K562 (cell line): ENCODE measurements at regions not wholly inside any gene's neighbourhood (a gene's known extent, or its start where the extent isn't known, plus 50 kb on each side); places are given as distances from the start of the nearest gene placed in this dataset.

ENCODE experiments used
- LEF1 ChIP-seq: fragments of 450-650 bp; IDR thresholded peaks from 2 replicates; pipeline ENCODE4 v1.6.1; 2016; ENCODE audit warnings: mild to moderate bottlenecking
- NCOA1 ChIP-seq: fragments of 450-650 bp; IDR thresholded peaks from 2 replicates; pipeline ENCODE4 v1.6.1; 2016; ENCODE audit warnings: low read depth
- NFATC3 ChIP-seq: fragments of 450-650 bp; IDR thresholded peaks from 2 replicates; pipeline ENCODE4 v1.6.1; 2017; ENCODE audit warnings: mild to moderate bottlenecking
- TF ChIP-seq, protein P1 (sequence below): sonication (generic); formaldehyde crosslinking; IDR thresholded peaks from 2 replicates; pipeline ENCODE4 v1.8.1; 2023; ENCODE audit warnings: mild to moderate bottlenecking, missing genetic modification reagents
- TF ChIP-seq, protein P2 (sequence below): fragments of 450-650 bp; IDR thresholded peaks from 2 replicates; pipeline ENCODE4 v1.6.1; 2017; ENCODE audit warnings: antibody characterized with exemption, mild to moderate bottlenecking
- TF ChIP-seq, protein P3 (sequence below), 3 experiments: IDR thresholded peaks in 2 of 3; conservative IDR thresholded peaks in 1 of 3; 2 replicates each; pipeline ENCODE4 v1.5.1; 2011 to 2012; ENCODE audit warnings: low read length in 3 of 3, mild to moderate bottlenecking in 3 of 3, control low read depth in 2 of 3, improper control_type of control experiment in 1 of 3, inconsistent platforms in 1 of 3, low read depth in 1 of 3, mixed read lengths in 1 of 3, moderate library complexity in 1 of 3; ENCODE audit not compliant: insufficient read depth in 2 of 3

DNA sequence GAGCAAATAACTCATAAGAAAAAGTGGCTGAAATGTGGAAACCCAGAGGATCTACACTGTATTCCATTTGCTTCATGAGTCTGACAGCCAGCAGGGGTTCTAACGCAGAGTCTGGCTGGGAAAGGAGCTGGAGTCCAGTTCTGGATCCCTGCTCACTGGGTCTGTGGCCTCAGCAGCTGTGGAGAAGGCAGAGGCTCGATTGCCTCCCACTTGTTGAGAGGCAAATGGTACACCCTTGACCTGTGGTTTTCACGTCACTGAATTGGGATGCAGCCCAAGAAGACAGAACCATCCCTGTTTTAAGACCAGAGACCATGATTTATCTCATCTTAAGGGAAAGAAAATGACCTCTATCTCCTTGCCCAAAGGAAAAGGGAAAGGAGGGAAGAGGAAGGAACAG, 147.0 kb upstream of the NOCT start:
- TF ChIP-seq, protein P1, sequence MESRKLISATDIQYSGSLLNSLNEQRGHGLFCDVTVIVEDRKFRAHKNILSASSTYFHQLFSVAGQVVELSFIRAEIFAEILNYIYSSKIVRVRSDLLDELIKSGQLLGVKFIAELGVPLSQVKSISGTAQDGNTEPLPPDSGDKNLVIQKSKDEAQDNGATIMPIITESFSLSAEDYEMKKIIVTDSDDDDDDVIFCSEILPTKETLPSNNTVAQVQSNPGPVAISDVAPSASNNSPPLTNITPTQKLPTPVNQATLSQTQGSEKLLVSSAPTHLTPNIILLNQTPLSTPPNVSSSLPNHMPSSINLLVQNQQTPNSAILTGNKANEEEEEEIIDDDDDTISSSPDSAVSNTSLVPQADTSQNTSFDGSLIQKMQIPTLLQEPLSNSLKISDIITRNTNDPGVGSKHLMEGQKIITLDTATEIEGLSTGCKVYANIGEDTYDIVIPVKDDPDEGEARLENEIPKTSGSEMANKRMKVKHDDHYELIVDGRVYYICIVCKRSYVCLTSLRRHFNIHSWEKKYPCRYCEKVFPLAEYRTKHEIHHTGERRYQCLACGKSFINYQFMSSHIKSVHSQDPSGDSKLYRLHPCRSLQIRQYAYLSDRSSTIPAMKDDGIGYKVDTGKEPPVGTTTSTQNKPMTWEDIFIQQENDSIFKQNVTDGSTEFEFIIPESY: no peak
- TF ChIP-seq, protein P2, sequence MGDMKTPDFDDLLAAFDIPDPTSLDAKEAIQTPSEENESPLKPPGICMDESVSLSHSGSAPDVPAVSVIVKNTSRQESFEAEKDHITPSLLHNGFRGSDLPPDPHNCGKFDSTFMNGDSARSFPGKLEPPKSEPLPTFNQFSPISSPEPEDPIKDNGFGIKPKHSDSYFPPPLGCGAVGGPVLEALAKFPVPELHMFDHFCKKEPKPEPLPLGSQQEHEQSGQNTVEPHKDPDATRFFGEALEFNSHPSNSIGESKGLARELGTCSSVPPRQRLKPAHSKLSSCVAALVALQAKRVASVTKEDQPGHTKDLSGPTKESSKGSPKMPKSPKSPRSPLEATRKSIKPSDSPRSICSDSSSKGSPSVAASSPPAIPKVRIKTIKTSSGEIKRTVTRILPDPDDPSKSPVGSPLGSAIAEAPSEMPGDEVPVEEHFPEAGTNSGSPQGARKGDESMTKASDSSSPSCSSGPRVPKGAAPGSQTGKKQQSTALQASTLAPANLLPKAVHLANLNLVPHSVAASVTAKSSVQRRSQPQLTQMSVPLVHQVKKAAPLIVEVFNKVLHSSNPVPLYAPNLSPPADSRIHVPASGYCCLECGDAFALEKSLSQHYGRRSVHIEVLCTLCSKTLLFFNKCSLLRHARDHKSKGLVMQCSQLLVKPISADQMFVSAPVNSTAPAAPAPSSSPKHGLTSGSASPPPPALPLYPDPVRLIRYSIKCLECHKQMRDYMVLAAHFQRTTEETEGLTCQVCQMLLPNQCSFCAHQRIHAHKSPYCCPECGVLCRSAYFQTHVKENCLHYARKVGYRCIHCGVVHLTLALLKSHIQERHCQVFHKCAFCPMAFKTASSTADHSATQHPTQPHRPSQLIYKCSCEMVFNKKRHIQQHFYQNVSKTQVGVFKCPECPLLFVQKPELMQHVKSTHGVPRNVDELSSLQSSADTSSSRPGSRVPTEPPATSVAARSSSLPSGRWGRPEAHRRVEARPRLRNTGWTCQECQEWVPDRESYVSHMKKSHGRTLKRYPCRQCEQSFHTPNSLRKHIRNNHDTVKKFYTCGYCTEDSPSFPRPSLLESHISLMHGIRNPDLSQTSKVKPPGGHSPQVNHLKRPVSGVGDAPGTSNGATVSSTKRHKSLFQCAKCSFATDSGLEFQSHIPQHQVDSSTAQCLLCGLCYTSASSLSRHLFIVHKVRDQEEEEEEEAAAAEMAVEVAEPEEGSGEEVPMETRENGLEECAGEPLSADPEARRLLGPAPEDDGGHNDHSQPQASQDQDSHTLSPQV: no peak
- TF ChIP-seq NFATC3 (no peak), LEF1 (no peak), NCOA1 (no peak)
- TF ChIP-seq, protein P3, sequence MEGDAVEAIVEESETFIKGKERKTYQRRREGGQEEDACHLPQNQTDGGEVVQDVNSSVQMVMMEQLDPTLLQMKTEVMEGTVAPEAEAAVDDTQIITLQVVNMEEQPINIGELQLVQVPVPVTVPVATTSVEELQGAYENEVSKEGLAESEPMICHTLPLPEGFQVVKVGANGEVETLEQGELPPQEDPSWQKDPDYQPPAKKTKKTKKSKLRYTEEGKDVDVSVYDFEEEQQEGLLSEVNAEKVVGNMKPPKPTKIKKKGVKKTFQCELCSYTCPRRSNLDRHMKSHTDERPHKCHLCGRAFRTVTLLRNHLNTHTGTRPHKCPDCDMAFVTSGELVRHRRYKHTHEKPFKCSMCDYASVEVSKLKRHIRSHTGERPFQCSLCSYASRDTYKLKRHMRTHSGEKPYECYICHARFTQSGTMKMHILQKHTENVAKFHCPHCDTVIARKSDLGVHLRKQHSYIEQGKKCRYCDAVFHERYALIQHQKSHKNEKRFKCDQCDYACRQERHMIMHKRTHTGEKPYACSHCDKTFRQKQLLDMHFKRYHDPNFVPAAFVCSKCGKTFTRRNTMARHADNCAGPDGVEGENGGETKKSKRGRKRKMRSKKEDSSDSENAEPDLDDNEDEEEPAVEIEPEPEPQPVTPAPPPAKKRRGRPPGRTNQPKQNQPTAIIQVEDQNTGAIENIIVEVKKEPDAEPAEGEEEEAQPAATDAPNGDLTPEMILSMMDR (IDR thresholded peaks at IDR 0.05 in 2 of 3, conservative IDR thresholded peaks at IDR 0.05 in 1 of 3; ENCODE audit: insufficient read depth in 2 of 3, low read depth in 1 of 3, low read length in 3 of 3): no peak
